GM18868 (cell line): ENCODE measurements at regions not wholly inside any gene's neighbourhood (a gene's known extent, or its start where the extent isn't known, plus 50 kb on each side); places are given as distances from the start of the nearest gene placed in this dataset.

Source experiments
- ATAC-seq: cut with Tn5 transposase; IDR thresholded peaks from one replicate; pipeline ENCODE4 v1.9.1; 2021; ENCODE audit warnings: mild to moderate bottlenecking, moderate library complexity; ENCODE audit not compliant: unreplicated experiment

DNA sequence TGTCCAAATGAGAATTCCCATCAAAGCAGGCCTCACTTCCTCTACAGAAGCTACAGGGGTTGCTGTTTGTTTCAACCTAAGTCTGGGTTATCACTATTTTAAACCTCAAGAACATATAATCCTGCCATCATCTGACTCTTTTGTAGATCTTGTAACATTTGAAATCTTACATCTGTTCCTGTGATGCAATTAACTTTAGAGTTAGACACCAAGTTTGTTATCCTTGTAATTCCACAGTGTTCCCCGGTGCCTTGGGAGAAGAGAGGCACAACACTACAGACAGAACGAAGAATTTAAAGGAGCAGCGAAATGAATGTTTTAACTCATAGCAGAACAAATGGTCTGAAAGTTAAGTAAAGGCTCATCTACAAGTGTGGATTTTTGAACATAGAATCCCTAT lies 116.1 kb downstream of the UCHL5 start:
- no peak for ATAC-seq

DNA sequence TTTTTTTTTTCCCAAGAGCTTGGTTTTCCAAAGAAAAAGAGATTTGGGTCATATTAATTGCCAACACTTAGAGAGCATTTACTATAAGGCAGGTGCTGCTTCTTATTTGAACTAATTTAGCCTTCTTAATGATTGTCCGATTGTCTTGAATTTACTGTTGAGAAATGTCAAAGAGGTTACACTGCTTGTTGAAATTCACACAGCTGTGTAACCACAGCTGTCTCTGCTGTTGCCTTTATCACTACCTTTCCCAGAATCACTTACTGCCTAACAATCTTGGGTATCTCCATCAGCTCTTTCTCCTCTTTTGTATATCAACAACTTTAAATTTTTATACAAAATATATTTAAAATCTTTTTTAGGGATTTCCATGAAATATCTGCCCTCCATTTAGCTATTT lies 115.6 kb downstream of the UCHL5 start:
- ATAC-seq = no peak

DNA sequence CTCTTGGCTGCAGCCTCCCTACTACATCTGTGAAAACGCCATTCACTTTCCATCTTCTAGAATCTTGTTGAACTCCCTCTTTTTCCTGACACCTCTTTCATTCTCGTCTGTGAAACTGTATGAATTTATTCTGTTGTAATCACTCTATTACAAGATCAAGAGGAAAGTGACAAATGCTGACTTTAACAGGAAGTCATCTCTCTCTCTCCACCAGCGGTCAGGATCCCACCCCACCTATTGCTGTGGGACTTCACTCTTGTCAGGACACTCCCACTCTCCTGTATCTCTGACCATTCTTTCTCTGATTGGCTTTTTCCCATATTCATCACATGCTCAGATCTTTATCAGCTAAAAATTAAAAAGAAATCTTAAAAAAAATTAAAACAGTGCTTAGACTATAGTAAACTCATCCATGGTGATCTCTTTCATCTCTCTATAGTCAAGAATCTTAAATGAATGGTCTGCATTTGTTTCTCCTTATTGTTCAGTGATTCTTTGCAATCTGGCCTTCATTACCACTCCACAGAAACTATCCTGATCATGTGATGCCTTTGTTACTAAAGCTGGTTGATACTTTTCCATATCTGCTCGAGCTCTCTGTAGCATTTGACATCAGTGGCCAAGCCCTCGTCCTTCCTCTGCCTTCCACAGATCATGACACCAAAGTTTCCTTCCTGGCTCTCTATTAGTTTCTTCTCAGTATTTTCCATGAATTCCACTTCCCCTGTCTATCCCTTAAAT lies 113.6 kb downstream of the UCHL5 start:
- no peak for ATAC-seq

- ATAC-seq = no peak
Measured at GRCh38 chr1:192949783-192950182, 109.4 kb downstream of the UCHL5 start.

- ATAC-seq = no peak
Measured at GRCh38 chr1:192950926-192951325, 108.2 kb downstream of the UCHL5 start.

DNA sequence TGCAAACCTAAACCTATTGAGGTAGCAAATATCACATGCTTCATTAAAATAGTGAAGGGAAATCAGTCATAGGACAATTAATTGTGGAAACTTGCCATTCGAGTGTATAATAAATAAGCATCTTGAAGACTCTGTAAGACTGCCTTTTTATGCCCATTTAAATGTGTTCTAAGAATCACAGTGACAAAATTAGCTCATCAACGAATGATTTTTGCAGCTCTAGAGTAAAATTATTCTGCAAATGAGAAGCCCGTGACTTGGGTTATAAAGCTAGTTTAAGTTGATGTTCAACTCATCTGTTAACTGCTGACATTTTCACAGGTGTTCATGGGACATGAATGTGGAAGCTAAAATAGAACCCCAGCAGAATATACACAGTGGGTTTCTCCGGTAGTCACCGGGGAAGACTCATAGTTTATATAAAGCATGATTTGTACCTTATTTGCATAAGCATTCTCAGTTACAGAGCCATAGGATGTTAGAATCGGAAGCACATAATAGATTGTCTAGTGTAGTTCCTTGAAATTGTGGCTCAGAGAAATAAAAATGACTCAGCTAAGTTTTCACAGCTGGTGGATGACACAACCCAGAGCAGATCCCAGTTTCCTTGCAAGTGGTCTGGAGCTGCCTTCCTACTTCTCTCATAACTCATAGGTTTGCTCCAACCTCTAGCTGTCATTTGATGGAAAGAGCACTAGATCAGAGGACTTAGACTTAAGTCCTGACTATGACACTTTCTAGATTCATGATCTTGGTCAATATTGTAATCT lies 107.3 kb downstream of the UCHL5 start:
- ATAC-seq = peak; percentile 94

GRCh38 chr1:192952646-192953045 lies 106.5 kb downstream of the UCHL5 start:
- ATAC-seq = no peak

GRCh38 chr1:192954705-192955265 lies 104.4 kb downstream of the UCHL5 start:
- no peak for ATAC-seq

DNA sequence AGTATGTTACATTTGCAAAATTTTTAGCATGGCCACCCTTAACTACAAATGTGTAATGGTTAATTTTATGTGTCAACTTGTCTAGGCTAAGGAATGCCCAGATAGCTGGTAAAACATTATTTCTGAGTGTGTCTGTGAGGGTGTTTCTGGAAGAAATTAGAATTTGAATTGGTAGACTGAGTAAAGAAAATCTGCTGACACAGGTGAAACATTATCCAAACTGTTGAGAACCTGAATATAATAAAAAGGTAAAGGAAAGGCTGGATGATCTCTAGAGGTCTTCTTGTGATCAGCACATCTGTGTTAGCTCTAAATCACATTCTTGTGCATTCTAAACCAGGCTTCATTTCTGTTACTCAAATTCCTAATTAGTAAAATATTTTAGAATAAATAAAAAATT lies 100.8 kb downstream of the UCHL5 start:
- no peak for ATAC-seq

GRCh38 chr1:192958871-192959270 lies 100.3 kb downstream of the UCHL5 start:
- peak; percentile 54 for ATAC-seq

- ATAC-seq = peak; percentile 45
Measured at GRCh38 chr1:192959657-192960186, 99.4 kb downstream of the UCHL5 start.
